SW480 (cell line): ENCODE measurements at regions not wholly inside any gene's neighbourhood (a gene's known extent, or its start where the extent isn't known, plus 50 kb on each side); places are given as distances from the start of the nearest gene placed in this dataset.

Source experiments
- DNase-seq: peaks from one replicate; pipeline ENCODE4 v3.0.0-alpha.2; 2016; ENCODE audit warnings: low spot score

DNA sequence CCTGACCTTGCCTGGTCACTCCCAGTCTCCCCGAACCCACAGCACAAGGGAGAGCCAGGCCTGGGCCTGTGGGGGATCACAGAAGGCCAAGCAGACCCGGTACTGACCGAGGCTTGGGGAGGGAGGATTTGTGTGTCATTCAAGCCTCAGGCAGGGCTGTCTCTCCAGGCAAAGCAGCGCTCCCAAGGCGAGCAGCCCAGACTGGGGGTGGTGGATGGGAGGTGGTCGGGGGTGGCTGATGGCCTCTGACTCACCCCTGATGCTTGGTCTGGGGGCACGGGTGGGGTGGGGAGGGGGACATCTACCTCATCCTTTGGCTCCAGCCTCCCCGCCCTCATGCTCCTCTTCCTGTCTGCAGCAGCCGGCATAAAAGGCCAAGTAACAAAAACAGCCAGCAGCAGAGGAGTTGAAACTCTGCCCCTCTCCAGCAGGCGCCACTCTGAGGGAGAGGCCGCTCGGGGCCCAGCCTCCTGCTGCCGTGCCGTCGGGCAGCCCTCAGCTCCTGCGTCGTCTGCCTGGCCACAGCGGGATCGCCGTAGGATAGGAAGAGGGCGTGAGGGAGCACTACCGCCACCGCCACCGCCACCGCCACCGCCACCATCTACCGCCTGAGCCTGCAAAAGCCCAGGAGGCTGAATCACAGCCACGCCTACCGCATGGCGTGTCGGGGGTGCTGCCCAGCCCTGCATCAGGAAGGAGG, 166.0 kb downstream of the OLFM1 start:
- DNase-seq: peak; percentile 75

DNA sequence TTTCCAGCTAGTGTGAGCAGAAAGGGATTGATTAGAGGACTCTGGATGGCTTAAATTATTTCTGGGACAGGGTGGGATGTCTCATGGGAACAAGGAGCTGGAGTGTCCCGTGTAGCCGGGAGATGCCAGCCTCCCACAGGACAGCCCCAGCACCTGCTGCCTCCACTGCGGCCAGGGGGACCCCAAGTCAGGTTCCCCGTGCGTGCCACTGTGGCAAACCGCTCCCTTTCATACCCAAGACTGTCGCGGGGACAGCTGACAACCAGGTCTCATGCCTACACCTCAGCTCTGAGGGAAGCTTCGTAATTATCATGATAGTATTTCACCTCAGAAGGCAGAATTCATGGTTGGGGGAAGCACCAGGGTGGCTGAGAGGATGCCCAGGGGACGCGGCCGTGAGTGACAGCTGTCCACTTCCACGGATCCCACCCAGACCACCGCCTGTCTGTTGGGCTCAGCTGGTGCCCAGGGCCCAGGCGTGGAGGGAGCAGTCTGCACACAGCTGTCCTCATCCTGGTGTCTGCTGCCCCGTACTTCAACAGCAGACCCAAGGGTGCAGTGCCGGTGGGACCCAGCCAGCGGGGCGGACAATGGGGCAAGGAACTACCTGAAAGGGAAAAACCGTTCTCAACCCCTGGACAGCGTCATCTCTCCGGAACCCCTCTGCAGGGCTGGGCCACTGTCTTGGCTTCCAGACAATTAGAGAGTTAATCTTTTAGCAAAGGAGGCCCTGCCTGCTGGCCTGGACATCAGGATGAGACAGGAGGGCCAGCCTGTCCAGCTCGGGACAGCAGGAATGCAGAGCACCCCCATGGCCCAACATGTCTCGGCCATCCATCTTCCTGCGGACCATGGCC, 166.9 kb downstream of the OLFM1 start:
- DNase-seq: no peak

DNA sequence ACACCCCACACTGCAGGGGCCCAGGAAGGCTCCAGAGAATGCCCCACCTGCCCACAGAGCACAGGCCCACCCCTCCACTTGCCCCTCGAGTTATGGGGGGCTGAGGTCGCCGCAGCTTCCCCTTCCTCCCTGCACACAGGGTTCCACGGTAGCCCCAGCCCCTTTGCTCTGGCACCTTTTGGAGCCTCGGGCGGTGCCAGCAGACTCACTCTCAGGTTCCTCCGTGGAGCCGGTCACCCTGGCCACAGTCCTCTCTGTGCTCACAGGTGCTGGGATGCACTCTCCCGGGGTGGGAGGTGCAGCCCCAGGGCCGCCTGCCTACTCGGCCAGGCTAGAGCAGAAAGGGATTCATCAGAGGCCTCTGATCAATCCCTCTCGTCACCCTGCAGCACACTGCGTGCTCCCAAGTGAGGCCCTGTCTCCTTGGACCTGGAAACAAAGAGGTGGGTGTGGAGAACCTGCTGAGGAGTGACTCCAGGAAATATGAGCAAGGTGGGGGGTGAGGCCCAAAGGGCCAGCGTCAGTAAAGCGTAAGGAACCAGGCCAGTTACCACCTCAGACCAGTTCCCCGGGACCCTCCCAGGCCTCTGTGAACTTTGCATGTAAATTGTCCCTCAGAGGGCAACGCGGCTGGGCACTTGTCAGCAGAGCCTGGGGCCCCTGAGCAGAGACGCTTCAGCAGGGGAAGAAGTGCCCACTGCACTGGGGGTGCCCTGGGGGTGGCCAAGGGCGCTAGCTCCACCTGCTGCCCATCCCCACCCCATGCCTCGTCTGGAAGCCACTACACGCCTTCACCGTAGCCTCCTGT, 167.8 kb downstream of the OLFM1 start:
- DNase-seq: no peak

DNA sequence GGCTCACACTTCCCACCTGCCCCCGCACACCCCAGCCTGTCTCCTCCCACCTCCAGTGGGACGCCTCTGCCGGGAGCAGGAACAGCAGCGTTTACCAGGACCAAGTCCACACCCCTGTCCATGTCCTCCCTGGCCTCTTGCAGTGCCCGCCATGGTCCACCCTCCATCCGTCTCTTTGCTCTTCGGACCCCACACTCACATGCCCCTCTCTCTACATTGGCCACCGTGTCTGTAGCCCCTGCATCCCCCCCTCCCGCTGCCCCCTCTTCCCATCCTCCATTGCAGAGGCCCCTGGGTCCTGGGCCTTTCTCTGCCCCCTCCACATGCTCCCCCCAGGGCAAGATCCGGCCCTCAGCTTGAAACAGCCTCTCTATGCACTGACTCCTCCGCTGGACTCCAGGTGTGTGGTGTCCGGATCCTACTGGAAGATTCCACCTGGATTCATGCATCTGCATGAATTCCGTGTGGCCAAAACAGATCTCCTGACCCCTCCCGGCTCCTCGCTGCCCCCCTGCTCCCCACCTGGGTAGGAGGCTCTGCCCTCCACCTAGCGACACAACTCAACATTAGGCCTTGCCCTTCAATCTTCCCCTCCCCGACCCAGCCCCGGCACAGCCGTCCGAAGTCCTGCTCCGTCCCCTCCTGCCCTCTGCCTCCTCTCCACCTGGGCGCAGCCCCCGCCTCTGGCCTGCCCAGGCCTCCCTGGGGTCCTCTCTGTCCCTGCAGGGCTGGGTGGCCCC, 168.5 kb downstream of the OLFM1 start:
- no peak for DNase-seq

DNA sequence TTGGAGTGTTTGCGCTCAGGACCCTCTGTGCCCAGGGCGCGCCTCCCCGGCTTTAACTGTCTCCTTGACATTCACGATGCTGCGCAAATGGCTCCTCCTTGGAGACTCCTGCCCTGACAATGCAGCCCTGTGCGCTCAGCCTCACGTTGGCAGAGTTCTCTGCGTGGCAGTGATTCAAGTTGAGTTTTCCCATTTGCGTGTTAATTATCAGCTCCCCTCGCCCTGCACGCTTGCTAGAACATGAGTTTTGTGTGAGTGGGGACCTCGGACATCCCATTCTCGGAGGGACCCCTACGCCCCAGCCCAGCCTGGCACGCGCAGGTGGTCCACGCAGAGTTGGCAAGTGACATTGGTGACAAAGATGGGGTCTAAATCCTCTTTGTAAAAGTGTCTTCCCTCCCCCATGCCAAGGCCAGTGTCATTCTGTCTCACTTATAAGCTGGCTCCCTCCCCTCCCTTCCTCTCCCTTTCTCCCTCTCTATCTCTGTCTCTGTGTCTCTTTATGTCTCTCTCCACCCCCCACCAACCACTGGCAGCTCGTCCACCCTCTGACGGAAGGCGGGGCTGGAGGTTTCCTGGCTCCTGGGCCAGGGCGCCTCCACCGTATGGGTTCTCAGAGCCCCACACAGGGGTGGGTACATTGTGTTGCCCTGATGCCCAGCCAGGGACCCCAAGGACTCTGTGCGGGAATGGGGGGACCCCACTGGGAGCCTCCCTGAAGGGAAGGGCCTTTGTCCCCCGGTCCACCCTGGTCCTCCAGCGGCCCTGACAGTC, 169.3 kb downstream of the OLFM1 start:
- DNase-seq: no peak

DNA sequence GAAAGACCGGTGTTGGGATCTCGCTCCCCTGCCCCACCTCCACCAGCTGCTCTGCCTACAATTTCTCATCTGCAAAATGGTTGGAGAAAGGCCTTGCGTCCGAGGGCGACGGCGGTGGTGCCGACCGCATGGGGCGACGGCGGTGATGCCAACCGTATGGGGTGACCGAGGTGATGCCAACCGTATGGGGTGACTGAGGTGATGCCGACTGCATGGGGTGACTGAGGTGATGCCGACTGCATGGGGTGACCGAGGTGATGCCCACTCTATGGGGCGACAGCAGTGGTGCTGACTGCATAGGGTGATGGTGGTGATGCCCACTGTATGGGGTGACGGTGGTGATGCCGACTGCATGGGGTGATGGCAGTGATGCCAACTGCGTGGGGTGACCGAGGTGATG, 171.0 kb downstream of the OLFM1 start:
- DNase-seq: no peak

DNA sequence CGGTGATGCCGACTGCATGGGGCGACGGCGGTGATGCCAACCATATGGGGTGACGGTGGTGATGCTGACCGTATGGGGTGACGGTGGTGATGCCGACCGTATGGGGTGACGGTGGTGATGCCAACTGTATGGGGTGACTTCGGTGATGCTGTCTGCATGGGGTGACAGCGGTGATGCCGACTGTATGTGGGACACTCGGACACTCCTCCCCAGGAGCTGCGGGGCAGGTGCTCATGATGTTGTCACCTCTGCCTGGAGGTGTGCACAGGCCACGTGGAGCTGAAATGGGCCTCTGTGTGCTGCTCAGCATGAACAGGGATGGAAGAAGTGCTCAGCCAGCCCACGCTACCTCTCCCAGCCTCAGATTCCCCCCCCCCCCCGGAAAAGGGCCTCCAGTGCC, 171.8 kb downstream of the OLFM1 start:
- DNase-seq: no peak

DNA sequence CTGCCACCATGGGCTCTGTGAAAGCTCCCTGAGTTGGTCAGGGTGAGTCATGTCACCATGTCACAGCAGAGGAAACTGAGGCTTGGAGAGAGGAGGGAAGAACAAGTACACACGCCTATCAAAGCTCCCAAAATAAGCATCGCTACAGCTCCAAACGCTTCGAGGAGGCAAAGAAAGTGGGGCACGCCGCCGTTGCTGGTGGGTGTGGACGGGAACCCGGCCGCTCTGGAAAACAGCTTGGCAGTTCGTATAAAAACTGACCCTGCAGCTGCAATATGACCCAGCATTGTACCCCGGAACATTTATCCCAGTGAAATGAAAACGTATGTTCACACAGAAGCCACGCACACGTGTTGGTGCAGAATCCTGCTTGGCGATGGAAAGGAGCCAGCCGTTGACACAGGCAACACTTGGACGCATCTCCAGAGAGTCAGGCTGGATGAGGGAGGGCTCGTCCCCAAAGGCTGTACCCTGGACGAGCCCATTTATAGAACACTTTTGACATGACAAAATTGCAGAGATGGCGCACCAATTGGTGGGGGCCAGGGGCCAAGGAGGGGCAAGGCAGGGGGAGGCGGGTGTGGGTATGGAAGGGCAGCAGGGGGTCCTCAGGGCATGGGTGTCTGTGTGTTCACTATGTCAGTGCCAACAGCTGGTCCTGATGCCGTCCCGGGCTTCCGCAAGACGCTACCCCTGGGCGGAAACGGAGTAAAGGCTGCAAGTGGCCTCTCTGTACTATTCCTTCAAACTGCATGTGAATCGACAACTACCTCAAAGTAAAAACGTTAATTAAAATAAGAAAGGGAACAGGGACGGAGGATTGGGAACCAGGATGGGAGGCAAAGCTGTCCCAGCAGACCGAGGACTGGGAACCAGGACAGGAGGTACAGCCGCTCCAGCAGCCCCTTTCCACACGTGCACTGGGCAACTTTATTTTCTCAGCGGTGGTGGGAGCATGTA, 173.0 kb downstream of the OLFM1 start:
- no peak for DNase-seq

DNA sequence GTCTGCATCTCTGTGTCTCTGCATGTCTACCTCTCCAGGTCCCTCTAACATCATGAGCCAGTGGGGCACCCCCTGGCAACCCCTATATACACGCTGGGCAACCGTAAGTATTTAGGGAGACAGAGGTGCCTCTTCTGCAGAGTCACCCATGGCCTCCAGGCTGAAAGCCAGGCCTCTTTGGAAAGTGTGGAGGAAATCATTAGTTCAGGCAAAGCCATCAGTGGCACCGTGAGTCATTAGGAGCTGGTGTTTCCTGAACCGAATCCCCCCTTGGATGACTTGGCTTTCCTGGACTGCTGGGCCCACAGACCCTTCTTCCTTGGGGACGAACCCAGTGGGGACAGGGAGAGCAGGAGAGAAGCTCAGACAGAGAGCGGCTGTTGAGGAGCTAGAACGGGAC, 174.8 kb downstream of the OLFM1 start:
- DNase-seq: no peak

DNA sequence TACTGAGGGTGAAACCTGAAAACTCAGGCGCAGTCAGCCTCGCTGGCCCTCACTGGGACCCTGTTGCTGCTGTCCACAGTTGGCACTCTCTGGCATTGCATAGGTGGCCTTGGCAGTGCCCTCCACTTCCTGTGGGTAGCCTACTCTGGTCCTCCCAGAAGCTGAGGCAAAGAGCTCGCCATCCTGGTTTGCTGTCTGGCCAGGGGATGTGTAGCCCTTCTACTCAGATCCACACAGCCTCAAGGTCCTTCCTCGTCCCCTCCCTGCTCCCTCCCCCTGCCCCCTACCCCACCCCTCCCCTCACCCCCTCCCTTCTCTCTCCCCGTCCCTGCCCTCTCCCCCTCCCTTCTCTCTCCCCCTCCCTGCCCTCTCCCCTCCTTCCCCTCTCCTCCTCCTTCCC, 176.0 kb downstream of the OLFM1 start:
- no peak for DNase-seq

DNA sequence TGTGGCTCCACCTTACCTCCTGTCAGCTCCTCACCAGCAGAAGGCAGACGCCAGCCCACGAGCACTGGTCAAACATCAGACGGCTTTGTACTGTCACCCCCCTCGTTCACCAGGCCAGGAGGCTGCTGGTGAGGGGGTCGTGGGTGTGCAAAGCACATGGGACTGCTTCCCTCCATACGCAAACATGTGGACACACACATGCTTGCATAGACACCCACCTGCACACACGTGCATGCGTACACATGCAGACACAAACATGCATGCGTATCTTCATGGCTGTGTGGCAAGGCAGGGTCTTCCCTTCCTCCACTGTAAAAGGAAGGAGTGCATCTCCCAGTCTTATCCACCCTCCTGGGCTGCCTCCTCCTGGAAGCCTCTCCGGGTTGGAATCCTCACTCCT, 178.5 kb downstream of the OLFM1 start:
- DNase-seq: no peak

DNA sequence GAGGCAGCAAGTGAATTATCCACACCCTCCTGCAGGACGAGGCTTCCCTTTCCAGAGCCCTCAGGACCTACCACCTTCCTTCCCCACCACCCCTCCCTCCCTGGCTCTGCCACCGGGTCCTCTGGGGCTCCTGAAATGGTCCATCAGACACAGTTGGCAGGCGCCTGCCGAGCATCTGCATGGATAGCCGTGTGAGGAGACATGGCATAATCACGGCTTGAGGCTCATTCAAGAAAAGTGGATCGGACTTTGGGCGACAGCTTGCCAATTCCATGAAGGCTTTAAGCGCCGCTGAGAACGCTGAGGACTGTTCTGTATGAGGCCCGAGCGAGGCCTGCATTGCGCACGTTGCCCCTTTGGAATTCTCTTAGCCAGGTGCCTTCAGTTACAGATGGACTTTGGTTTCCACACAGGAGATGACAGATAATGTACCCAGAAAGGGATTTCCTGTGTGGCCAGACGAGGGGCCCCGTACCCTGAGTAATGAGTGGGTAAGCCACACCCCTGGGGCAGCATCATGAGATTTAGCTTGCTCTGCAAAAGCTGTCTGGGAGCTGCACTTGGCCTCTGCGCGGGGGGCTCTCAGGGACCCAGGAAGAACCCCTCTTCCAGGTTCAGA, 179.8 kb downstream of the OLFM1 start:
- peak; percentile 79 for DNase-seq

DNA sequence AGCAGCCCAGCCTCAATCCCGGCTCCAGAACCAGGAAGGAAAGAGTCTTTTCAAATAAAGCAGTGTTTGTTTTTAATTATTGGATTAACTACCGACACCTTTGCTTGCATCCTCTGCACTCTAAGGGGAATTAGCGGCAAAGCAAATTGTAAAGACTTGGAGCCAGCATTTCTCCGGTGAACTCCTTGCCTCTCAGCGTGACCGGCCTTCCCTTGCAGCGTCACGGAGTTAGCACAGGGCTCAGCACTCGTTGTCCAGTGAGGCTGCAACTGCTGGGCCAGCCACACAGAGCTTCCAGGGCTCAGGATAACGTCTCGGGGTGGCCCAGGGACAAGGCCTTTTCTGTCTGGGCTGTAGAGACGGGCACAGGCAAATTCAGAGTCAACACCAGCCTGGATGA, 180.6 kb downstream of the OLFM1 start:
- no peak for DNase-seq

DNA sequence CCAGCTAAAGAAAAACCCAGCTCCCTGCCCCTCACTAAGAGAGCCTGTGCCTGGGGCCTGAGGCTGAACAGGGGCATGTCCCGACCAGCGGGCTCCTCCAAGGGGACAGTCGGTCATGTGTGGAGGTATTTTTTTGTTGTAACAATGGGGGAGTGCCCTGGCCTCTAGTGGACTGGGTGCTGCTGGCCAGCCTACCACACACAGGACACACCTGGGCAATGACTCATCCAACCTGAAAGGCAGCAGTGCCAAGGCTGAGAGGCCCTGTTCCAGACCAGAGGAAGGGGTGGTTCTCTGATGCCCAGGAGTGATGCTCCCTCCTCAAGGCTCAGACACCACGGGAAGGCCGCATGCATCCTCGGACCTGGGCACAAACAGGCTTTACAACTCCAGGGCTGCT, 181.5 kb downstream of the OLFM1 start:
- peak; percentile 70 for DNase-seq

DNA sequence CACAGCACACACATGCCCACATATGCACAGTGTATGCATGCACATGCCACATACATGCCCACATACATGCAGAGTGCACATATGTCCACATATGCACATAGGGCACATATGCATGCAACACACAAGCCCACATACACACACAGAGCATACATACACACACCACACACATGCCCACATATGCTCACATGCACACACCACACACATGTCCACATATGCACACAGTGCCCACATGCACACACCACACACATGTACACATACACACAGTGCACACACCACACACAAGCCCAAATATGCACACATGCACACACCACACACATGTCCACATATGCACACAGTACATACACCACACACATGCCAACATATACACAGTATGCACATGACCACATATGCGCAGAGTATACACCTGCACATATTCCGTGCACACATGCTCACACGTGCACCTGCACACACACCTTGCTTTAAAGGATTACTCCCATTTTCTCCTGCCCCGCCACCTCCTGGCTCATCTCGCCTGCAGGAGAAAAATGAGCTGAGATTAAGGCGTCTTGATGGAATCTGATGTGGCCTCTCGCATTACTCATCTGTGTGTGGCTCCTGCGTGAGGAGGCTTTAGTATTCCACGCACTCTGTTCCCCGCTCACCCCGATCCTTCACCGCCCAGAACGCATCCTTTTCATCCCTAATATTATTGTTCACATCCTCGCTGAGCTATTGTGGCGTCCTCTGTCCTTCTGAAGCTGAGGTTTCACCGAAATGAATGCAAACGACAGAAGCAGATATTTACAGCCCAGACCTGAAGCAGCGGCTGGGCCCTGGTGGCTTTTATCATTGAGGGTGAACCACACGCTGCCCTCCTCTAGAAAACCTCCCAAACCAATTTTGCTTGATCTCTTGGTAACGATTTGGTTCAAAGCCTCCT, 182.7 kb downstream of the OLFM1 start:
- no peak for DNase-seq

DNA sequence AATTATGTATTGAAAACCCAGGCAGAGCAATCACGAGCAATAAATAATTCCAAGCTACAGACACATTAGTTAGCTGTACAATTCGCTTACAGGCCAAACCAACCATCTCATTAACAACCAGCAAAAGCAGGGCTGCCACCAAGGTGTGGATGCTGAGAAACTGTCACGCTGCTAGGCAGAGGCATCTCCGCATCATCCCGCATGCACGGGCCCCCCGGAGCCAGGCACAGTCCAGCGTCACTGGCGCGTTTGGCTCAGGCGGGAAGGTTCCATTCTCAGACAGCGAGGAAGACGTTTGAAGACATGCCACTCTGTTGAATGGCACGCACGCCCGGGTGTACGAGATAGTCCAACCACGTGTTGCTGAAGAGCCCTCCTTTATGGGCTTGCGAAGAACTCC, 184.0 kb downstream of the OLFM1 start:
- no peak for DNase-seq

DNA sequence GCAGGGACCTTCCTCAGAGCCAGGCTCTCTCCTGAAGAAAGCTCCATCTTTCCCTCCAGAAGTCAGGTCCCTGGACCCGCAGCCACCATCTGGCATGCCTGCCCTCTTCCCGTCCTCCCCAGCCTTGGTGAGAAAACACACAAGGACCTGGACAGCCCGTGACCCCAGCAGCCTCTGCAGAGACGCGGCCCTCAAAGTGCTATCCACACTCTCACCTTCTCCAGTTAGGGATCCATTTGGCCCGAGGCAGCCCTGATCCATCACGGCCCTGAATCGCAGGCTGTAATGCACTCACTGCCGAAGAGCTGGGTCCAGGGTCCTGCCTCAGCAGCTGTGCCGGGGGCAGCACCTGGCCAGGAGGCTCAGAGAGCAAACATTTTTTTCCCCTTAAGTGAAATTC, 185.1 kb downstream of the OLFM1 start:
- no peak for DNase-seq

DNA sequence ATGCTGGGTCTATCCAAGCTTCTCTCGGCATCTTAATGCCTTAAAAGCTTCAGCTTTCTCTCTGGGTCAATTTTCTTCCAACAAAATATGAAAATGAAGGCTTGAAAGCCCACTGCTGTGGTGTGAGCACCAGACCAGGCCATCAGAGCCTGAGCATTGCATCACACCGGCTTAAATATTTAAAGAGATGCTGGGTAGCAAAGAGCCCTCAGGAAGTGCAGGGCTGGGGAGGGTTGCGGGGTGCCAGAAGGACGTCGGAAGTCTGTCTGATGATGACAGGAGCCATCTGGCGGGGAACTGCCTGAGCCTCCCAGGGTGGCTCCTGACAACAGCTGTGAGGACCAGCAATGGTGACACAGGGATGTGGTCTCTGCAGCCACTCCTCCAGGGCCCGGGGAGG, 185.5 kb downstream of the OLFM1 start:
- no peak for DNase-seq

DNA sequence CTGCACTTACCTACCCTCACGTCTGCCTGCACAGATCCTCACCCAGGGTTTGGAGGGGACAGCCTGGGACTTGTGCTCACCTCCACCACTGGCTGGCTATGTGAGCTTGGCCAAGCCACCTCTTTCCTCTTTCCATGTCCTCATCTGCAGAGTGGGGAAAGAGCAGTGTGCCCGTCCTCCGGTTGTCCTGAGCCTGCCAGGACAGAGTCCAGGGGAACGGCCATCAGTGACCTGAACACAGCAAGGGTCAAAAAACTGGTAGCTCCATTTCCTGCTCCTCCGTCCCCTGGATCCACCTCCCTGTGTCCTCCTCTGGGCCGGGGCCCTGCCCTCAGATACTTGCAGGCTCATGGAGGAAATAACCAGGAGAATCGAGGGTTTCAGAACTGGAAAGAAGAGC, 187.7 kb downstream of the OLFM1 start:
- no peak for DNase-seq
